SK-N-SH (cell line): ENCODE measurements at regions not wholly inside any gene's neighbourhood (a gene's known extent, or its start where the extent isn't known, plus 50 kb on each side); places are given as distances from the start of the nearest gene placed in this dataset.

Experiments used
- CTCF ChIA-PET: fragments of 300-600, 350-600 bp; formaldehyde crosslinking; extraction: SDS; loops from one replicate; lab custom pipeline; 2021; lab: Yijun Ruan, JAX
- POLR2A ChIA-PET: fragments of 350-600 bp; sonication (Branson Sonifier 250); formaldehyde crosslinking; extraction: SDS; loops from one replicate; lab custom pipeline; 2020; ENCODE audit warnings: antibody characterized with exemption, inconsistent platforms; lab: Yijun Ruan, JAX
- DNase-seq: peaks from one replicate; pipeline ENCODE4 v3.0.0; 2012
- H2AFZ ChIP-seq: fragments of 200-600 bp; sonication (generic); 2 replicates; pipeline ENCODE4 v1.8.1; 2016; ENCODE audit warnings: antibody characterized with exemption, mild to moderate bottlenecking, low read depth
- H3F3A ChIP-seq: fragments of 200-600 bp; sonication (generic); replicated peaks from 2 replicates; pipeline ENCODE3; 2016; ENCODE audit warnings: antibody characterized with exemption, mild to moderate bottlenecking; ENCODE audit not compliant: insufficient read depth
- H3K27ac ChIP-seq, 2 experiments: fragments of 200-500 bp in 1 of 2; fragments of 200-600 bp in 1 of 2; sonication (Bioruptor generic) in 1 of 2; sonication (generic), shearing (Covaris generic) in 1 of 2; 2 replicates each; pipeline versions ENCODE4 v1.5.1 to v1.6.1; 2014 to 2016; ENCODE audit warnings: low read depth in 2 of 2, inconsistent platforms in 1 of 2, low read length in 1 of 2, mild to moderate bottlenecking in 1 of 2, mixed read lengths in 1 of 2
- H3K27me3 ChIP-seq: fragments of 200-600 bp; sonication (generic), shearing (Covaris generic); 2 replicates; pipeline ENCODE4 v1.6.1; 2016; ENCODE audit warnings: mixed run types; ENCODE audit not compliant: insufficient read depth
- H3K36me3 ChIP-seq, 2 experiments: fragments of 200-500 bp in 1 of 2; fragments of 200-600 bp in 1 of 2; sonication (Bioruptor generic) in 1 of 2; sonication (generic) in 1 of 2; replicated peaks in 1 of 2; 2 replicates each; pipeline versions ENCODE3 to v1.5.1; 2014 to 2016; ENCODE audit warnings: low read length in 1 of 2, mild to moderate bottlenecking in 1 of 2; ENCODE audit not compliant: insufficient read depth in 2 of 2, control insufficient read depth in 1 of 2
- H3K4me1 ChIP-seq, 2 experiments: fragments of 200-500 bp in 1 of 2; fragments of 200-600 bp in 1 of 2; sonication (Bioruptor generic) in 1 of 2; sonication (generic), shearing (Covaris generic) in 1 of 2; 2 replicates each; pipeline versions ENCODE4 v1.5.1 to v1.6.1; 2014 to 2016; ENCODE audit warnings: low read depth in 1 of 2, low read length in 1 of 2, mixed run types in 1 of 2; ENCODE audit not compliant: insufficient read depth in 2 of 2, control insufficient read depth in 1 of 2
- H3K4me2 ChIP-seq: fragments of 200-600 bp; sonication (generic), shearing (Covaris generic); 2 replicates; pipeline ENCODE4 v1.6.1; 2017; ENCODE audit warnings: mixed run types
- H3K4me3 ChIP-seq, 2 experiments: fragments of 200-500 bp in 1 of 2; fragments of 200-600 bp in 1 of 2; sonication (Bioruptor generic) in 1 of 2; sonication (generic), shearing (Covaris generic) in 1 of 2; 2 replicates each; pipeline versions ENCODE4 v1.5.1 to v1.8.1; 2014 to 2016; ENCODE audit warnings: low read depth in 2 of 2, inconsistent platforms in 1 of 2, low read length in 1 of 2, mild to moderate bottlenecking in 1 of 2, mixed read lengths in 1 of 2, moderate library complexity in 1 of 2
- H3K79me2 ChIP-seq: fragments of 200-600 bp; sonication (generic); 2 replicates; pipeline ENCODE4 v1.8.1; 2017; ENCODE audit warnings: mild to moderate bottlenecking; ENCODE audit not compliant: insufficient read depth
- H3K9ac ChIP-seq: fragments of 200-600 bp; sonication (generic); 2 replicates; pipeline ENCODE4 v1.6.1; 2017; ENCODE audit warnings: mixed run types
- H3K9me2 ChIP-seq: fragments of 200-600 bp; sonication (generic); 2 replicates; pipeline ENCODE4 v1.6.1; 2017; ENCODE audit warnings: mixed run types
- H3K9me3 ChIP-seq: fragments of 200-600 bp; sonication (generic); 2 replicates; pipeline ENCODE4 v1.6.1; 2017; ENCODE audit warnings: mixed run types, mild to moderate bottlenecking, moderate library complexity
- H4K20me1 ChIP-seq: fragments of 200-600 bp; sonication (generic); 2 replicates; pipeline ENCODE4 v1.6.1; 2017; ENCODE audit warnings: mild to moderate bottlenecking, mixed run types; ENCODE audit not compliant: insufficient read depth
- EP300 ChIP-seq, 2 experiments: IDR thresholded peaks; 2 replicates each; pipeline versions ENCODE4 v1.4.0 to v1.6.1; 2012; ENCODE audit warnings: borderline replicate concordance in 1 of 2, low read depth in 1 of 2, low read length in 1 of 2
- EZH2phosphoT487 ChIP-seq: fragments of 200-600 bp; sonication (generic); IDR thresholded peaks from 2 replicates; pipeline ENCODE4 v1.6.1; 2017; ENCODE audit warnings: low read depth, mixed run types, mild to moderate bottlenecking, antibody characterized with exemption, moderate library complexity, borderline replicate concordance
- FOSL2 ChIP-seq: IDR thresholded peaks from 2 replicates; pipeline ENCODE4 v1.4.0; 2012; ENCODE audit warnings: low read depth, mild to moderate bottlenecking, moderate library complexity, borderline replicate concordance
- FOXJ3 ChIP-seq: sonication (generic); formaldehyde crosslinking; IDR thresholded peaks from 2 replicates; pipeline ENCODE4 v1.5.1; 2020; ENCODE audit warnings: mild to moderate bottlenecking, missing genetic modification reagents
- FOXM1 ChIP-seq: IDR thresholded peaks from 2 replicates; pipeline ENCODE4 v1.4.0; 2012; ENCODE audit warnings: low read depth, mild to moderate bottlenecking
- GABPA ChIP-seq: IDR thresholded peaks from 2 replicates; pipeline ENCODE4 v1.4.0; 2012; ENCODE audit warnings: low read depth, mild to moderate bottlenecking
- PBX3 ChIP-seq: IDR thresholded peaks from 2 replicates; pipeline ENCODE4; 2012
- RAD21 ChIP-seq: IDR thresholded peaks from 2 replicates; pipeline ENCODE4 v1.6.1; 2012; ENCODE audit warnings: mild to moderate bottlenecking, low read length
- TAF1 ChIP-seq: IDR thresholded peaks from 2 replicates; pipeline ENCODE4 v1.6.1; 2012; ENCODE audit warnings: low read depth, mild to moderate bottlenecking, low read length, moderate library complexity, borderline replicate concordance
- ZBTB33 ChIP-seq: IDR thresholded peaks from 2 replicates; pipeline ENCODE4 v1.4.0; 2012; ENCODE audit warnings: low read depth, borderline replicate concordance
- WGBS: methylation state at CpG from one replicate; pipeline ENCODE4 v1.1.6; 2017; ENCODE audit warnings: low lambda C conversion rate; 5-methylcytosine and 5-hydroxymethylcytosine counted together
- TF ChIP-seq, protein P1 (sequence below): fragments of 200-600 bp; sonication (generic); IDR thresholded peaks from 2 replicates; pipeline ENCODE4 v1.6.1; 2017; ENCODE audit warnings: antibody characterized with exemption, mild to moderate bottlenecking, moderate library complexity

GRCh38 chr7:67858931-67859330, 862.3 kb downstream of the TYW1 start:
- peaks cover 3% of the 10 kb centered on the region; the same call in 1 of the 2 replicates for H3K9me3 ChIP-seq
- DNase-seq = no peak
- H3K36me3 ChIP-seq = no peaks in the 10 kb centered on the region
- no peaks in the 10 kb centered on the region for H3K9me2 ChIP-seq
- 49% methylated on average over 7 of the region's 7 CpGs for WGBS
- no peaks in the 10 kb centered on the region for H3K4me1 ChIP-seq
- no peak overlapping the region for H3K4me3 ChIP-seq
- no peaks in the 10 kb centered on the region for H4K20me1 ChIP-seq
- H3K79me2 ChIP-seq = no peaks in the 10 kb centered on the region
- no peak overlapping the region for H3K4me2 ChIP-seq
- H3K27me3 ChIP-seq = no peaks in the 10 kb centered on the region
- ChIA-PET CTCF (interaction anchor here (0.7 kb wide), 1 partner anchor 45 kb away, joined by 3 read pairs; no protein-coding TSS in a partner anchor), POLR2A (no interaction called here)
- no peak overlapping the region for H2AFZ ChIP-seq
- H3K27ac ChIP-seq = no peak overlapping the region
- H3F3A ChIP-seq = no peaks in the 10 kb centered on the region
- TF ChIP-seq ZBTB33 (no peak), TAF1 (no peak), EP300 (IDR thresholded peaks at IDR 0.05; ENCODE audit: borderline replicate concordance in 1 of 2, low read depth in 1 of 2, low read length in 1 of 2) (no peak)
- H3K9ac ChIP-seq = no peak overlapping the region

DNA sequence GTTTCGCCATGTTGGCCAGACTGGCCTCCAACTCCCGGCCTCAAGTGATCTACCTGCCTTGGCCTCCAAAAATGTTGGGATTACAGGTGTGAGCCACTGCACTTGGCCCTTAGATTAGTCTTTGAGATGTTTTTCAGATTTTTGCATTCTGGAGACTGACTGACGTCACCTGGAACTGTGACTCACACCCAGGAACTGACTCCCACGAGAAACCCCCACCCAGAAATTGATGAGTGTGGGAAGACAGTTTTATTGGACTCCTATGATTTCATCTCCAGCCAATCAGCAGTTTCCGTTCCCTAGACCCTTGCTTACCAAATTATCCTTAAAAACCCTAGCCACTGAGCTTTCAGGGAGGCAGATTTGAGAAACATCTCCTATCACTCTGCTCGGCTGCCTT, 867.3 kb downstream of the TYW1 start:
- TF ChIP-seq FOSL2 = no peak
- TF ChIP-seq FOXJ3 (CRISPR knock-in tag) = no peak
- no peak for TF ChIP-seq PBX3
- TF ChIP-seq, protein P1, sequence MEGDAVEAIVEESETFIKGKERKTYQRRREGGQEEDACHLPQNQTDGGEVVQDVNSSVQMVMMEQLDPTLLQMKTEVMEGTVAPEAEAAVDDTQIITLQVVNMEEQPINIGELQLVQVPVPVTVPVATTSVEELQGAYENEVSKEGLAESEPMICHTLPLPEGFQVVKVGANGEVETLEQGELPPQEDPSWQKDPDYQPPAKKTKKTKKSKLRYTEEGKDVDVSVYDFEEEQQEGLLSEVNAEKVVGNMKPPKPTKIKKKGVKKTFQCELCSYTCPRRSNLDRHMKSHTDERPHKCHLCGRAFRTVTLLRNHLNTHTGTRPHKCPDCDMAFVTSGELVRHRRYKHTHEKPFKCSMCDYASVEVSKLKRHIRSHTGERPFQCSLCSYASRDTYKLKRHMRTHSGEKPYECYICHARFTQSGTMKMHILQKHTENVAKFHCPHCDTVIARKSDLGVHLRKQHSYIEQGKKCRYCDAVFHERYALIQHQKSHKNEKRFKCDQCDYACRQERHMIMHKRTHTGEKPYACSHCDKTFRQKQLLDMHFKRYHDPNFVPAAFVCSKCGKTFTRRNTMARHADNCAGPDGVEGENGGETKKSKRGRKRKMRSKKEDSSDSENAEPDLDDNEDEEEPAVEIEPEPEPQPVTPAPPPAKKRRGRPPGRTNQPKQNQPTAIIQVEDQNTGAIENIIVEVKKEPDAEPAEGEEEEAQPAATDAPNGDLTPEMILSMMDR = no peak
- no peak for TF ChIP-seq EZH2phosphoT487
- no peak for TF ChIP-seq FOXM1
- no peak for TF ChIP-seq RAD21
- no peak for TF ChIP-seq GABPA
- no peaks in the 10 kb centered on the region for H3K9me2 ChIP-seq
- no peaks in the 10 kb centered on the region for H4K20me1 ChIP-seq
- no peak overlapping the region for H3K4me2 ChIP-seq
- H3F3A ChIP-seq = no peaks in the 10 kb centered on the region
- H2AFZ ChIP-seq = no peak overlapping the region
- H3K27me3 ChIP-seq = no peaks in the 10 kb centered on the region
- no peaks in the 10 kb centered on the region for H3K36me3 ChIP-seq
- ChIA-PET CTCF (no interaction called here), POLR2A (no interaction called here)
- no peaks in the 10 kb centered on the region for H3K4me1 ChIP-seq
- no peak overlapping the region for H3K27ac ChIP-seq
- no peak overlapping the region for H3K4me3 ChIP-seq
- H3K9me3 ChIP-seq = 0 out of 2 replicates have a peak, but pooled peaks cover 5% of the 10 kb centered on the region
- no peaks in the 10 kb centered on the region for H3K79me2 ChIP-seq
- no peak for DNase-seq
- 14% methylated on average over 6 of the region's 6 CpGs for WGBS
- no peak overlapping the region for H3K9ac ChIP-seq
